ENCODE measurements at regions not wholly inside any gene's neighbourhood (a gene's known extent, or its start where the extent isn't known, plus 50 kb on each side); places are given as distances from the start of the nearest gene placed in this dataset.

- no peak for TF ChIP-seq TSHZ1 (CRISPR knock-in tag; IDR thresholded peaks at IDR 0.05)
- TF ChIP-seq NFYB (IDR thresholded peaks at IDR 0.05; ENCODE audit: extremely low read depth, insufficient read length), result no peak
- TF ChIP-seq NCOA4 (IDR thresholded peaks at IDR 0.05; ENCODE audit: partially characterized antibody), result no peak
- TF ChIP-seq COPS2 (conservative IDR thresholded peaks at IDR 0.05), result no peak
- TF ChIP-seq UBTF (IDR thresholded peaks at IDR 0.05; ENCODE audit: borderline replicate concordance in 1 of 2, low read depth in 2 of 2, low read length in 2 of 2), result no peak
- no peak for TF ChIP-seq THRA (IDR thresholded peaks at IDR 0.05)
- TF ChIP-seq WHSC1 (IDR thresholded peaks at IDR 0.05; ENCODE audit: low read length), result no peak
- no peak for TF ChIP-seq XRCC3 (IDR thresholded peaks at IDR 0.05)
Measured at GRCh38 chr15:70199124-70199482, 101.4 kb upstream of the TLE3 start (continued).
